Iris pigment epithelial cell (primary cell): ENCODE measurements at regions not wholly inside any gene's neighbourhood (a gene's known extent, or its start where the extent isn't known, plus 50 kb on each side); places are given as distances from the start of the nearest gene placed in this dataset.

Experiments used
- DNase-seq: peaks from one replicate; pipeline ENCODE4 v3.0.0-alpha.2; 2011; ENCODE audit warnings: low read depth

- no peak for DNase-seq
Measured at GRCh38 chr2:222797871-222798270, 63.0 kb upstream of the ACSL3 start.

GRCh38 chr2:222798528-222798927, 62.3 kb upstream of the ACSL3 start:
- DNase-seq: no peak

DNA sequence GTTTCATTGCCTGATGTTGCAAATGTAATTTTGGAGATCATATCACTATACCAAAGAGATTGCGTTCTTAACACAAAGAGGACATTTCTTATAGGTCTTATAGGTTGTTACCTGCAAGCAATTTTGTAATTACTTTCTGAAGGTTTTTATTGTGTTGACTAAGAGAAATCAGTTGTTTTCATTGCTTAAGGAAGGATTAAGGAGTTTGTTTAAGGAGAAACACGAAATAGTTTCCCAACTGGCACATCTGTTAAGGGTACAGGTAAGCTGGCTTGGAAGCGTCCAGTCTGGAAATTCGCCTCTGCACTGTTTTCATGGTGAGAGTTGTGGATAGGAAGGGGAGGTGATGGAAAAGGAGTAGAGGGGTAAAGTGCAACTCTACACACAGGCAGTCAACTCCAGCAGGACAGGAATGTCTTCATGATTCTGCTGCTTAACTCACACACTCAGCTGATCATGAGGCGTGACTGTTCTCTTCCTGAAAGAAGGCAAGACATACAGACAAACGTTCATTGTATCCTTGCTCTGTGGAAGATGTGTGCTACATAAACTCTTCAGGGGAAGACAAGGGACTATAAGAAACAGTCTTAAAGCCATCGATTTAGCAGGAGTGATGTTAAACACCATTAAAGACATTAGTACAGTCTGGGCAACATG, 61.4 kb upstream of the ACSL3 start:
- no peak for DNase-seq

DNA sequence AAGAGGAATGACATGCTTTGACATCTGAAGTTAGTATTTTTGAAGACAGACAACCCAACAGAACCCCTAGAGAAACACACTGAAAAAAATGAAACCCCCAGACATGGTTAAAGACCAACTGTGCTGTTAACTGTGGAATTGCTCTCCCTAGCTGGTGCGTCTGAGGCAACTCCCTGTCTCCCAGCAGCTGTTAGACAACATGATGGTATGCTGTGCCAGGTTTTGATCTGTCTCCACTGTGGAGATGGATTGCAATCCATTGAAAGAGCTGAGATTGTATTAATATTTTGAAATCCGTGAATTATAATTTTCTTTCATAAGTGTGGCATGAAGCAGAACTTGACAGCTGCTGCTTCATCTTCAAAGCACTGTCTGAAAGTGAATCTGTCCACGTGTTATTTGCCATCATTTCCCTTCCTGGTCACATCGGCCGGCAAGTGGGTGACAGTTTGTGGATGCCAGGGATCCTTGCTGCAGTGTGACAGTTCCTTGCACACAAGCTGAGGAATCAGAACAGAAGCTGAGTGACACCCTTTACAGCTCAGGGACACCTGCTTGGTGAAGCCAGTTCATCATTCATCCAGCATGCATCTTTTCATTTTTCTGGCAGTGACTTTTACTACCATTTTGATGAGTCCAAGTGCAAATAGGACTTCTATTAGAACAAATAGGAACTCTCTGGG, 58.2 kb upstream of the ACSL3 start:
- no peak for DNase-seq

DNA sequence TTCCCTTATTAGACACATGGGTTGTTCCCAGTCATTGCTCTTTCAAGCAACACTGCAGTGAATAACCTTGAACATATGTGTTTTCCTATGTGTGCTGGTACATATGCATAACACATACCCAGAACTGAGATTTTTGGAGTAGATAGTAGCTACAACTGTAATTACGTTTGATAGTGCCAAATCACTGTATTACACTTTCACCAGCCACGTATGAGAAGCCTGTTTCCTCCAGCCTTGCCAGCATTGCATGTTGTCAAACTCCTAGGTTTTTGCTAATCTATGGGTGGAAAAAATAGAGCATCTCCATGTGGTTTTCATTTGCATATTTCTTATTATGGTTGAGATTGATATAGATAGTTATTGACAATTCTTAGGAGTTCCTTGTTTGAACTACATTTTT, 56.5 kb upstream of the ACSL3 start:
- DNase-seq: no peak

GRCh38 chr2:222805591-222806304, 55.1 kb upstream of the ACSL3 start:
- no peak for DNase-seq

DNA sequence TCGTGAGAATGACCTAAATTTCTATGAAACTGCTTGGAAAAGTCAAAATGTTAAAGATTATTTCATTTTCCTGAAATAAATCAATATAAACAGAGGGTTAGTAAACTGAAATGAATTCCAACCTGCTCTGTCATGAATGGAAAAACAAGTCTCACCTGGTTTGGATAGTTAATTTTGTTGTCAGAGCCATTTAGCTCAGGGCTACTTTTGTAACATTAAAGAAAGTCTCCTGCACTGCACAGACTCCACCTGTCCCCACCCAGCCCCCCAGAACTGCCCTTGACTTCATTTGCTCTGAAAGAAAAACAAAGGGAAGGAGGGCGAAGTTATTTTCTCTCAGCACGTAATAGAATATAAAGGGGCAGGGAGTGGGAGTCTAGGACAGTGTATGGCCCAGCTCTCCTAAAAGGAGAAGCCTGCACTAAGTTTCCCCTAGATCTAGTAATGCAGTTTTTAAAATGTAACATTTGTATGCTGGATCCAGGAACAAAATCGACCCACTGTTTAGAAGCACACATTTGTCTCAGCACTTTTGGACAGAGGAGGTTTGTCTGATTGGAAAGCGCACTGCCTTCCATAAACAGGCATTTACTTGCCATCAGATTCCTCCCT, 54.2 kb upstream of the ACSL3 start:
- DNase-seq: no peak

- DNase-seq: no peak
Measured at GRCh38 chr2:222807431-222807830, 53.4 kb upstream of the ACSL3 start.

DNA sequence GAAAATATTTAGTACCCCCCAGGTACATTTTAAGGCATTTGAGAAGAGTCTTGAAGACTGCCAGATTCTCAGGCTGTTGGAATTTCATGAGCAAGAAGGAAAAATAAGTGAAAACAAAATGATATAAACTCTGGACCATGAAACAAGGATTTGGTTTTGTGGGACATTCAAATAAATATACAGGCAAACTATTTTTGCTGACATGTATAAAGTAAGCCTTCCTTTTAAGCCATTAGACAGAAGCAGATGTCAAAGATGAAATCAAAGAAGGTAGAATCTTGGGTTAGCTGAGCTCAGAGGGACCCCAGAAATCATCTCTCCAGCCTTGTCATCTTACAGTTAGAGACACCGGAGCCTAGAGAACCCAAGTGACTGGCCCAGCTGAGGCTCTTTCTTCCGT, 51.3 kb upstream of the ACSL3 start:
- DNase-seq: no peak

DNA sequence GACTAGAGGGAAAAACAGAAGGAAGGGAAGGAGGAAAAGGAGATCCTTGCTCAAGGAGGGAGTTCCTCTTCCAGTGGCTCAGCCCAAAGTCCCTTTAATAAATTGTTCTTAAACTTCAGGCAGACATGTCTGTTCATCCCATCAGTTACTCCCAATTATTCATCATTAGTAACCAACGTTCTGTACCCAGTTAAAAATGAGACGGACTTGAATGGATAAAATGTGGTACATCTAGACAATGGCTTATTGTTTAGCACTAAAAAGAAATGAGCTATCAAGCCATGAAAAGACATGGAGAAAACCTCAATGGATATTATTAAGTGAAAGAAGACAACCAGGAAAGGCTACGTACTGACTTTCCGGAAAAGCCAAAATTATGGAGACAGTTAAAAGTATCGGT, 50.8 kb upstream of the ACSL3 start:
- no peak for DNase-seq
